GM12874 (cell line): ENCODE measurements at regions not wholly inside any gene's neighbourhood (a gene's known extent, or its start where the extent isn't known, plus 50 kb on each side); places are given as distances from the start of the nearest gene placed in this dataset.

Experiments
- TF ChIP-seq, protein P1 (sequence below): IDR thresholded peaks from 2 replicates; pipeline ENCODE4 v1.5.1; 2011; ENCODE audit warnings: low read depth, mild to moderate bottlenecking, control low read depth, low read length, moderate library complexity; ENCODE audit not compliant: insufficient read depth

GRCh38 chr18:67961701-67962440 is 445.4 kb upstream of the DSEL start:
- TF ChIP-seq, protein P1, sequence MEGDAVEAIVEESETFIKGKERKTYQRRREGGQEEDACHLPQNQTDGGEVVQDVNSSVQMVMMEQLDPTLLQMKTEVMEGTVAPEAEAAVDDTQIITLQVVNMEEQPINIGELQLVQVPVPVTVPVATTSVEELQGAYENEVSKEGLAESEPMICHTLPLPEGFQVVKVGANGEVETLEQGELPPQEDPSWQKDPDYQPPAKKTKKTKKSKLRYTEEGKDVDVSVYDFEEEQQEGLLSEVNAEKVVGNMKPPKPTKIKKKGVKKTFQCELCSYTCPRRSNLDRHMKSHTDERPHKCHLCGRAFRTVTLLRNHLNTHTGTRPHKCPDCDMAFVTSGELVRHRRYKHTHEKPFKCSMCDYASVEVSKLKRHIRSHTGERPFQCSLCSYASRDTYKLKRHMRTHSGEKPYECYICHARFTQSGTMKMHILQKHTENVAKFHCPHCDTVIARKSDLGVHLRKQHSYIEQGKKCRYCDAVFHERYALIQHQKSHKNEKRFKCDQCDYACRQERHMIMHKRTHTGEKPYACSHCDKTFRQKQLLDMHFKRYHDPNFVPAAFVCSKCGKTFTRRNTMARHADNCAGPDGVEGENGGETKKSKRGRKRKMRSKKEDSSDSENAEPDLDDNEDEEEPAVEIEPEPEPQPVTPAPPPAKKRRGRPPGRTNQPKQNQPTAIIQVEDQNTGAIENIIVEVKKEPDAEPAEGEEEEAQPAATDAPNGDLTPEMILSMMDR: no peak

DNA sequence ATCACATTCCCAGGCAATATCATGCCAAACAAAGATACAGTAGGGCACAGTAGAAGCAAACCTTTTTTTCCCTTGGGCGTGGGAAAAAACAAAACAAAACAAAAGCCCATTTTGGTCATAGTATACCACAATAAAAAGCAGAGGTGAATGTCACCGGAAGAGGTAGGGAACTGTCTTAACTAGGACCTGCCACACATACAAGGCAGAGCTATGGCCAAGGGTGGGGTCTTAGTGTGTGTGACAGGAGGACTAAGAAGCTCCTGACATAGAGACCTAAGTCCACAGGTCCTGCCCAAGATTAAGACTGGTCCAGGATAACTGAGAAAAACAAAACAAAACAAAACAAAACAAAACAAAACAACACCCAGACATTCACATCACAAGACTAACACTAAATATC is 441.2 kb upstream of the DSEL start:
- TF ChIP-seq, protein P1: no peak

DNA sequence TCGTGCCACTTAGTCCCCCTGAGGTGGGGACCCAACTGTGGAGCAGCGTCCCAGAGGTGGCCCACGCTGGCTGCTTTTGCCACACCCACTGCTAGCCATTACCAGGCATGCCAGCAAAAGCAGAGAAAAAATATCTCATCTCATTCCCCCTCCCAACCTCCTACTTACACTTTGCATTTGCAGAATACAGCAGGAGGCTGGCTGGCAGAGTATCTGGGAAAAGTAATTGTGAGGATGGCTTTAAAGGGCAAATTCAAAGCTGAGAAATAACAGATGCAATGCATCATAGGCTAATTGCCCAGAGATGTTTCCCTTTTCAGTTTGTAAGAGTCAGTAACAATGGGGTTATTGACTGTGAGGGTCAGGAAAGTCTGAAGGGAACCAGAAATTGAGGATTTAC is 438.1 kb upstream of the DSEL start:
- TF ChIP-seq, protein P1: no peak

DNA sequence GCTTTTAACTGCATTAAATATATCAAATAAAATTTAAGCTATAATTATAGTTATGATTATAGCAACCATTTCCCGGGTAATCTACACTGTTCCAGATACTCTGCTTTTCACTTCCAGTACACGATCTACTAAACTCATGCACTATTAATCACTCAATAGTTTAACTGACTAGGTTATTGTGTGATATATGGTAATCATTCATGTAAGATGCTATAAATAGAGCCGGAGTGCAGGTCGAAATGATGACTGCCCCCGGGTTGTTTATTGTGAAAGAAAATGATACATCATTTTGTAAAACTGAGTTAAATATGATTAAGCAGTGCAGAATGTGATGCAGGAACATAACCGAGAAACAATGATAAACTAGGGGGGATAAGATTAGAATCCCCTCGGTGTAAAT is 434.6 kb upstream of the DSEL start:
- TF ChIP-seq, protein P1: no peak

DNA sequence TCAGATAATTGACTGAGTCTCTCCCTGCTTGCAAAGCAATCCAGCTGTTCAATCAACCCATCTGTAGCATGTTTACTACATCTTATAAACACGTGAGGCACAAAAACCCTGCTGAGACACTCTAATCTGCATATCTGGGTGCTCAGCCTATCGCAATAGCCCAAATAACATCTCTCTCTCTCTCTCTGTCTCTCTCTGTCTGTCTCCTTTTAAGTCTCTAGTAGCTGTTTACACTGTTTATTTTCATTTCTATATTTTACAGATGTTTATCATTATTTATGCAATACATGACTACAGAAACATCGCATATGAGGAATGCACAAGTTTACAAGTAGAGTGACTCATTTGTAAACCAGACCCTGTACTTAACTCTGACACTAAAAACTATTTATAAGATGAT is 422.1 kb upstream of the DSEL start:
- TF ChIP-seq, protein P1: no peak

- TF ChIP-seq, protein P1: no peak
Measured at GRCh38 chr18:67935638-67936037, 419.1 kb upstream of the DSEL start.

DNA sequence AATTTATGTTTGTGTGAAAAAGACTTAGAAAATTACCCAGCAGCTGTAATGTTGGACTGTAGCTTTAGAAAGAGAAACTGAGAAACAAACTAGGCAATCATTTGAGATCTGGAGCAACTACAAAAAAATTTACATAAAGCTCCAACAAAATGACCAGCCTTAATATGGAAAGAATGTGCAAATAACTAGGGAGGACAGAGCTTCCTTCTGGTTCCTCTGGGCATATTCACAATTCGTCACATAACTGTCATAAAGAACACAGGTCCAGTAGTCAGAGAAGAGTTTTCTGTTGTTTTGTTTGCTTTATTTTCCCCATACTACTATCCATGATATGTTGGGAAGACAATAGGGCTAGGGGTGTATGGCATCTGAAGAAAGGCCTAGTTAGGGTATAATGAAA is 416.8 kb upstream of the DSEL start:
- TF ChIP-seq, protein P1: no peak
